DOHH2 (cell line): ENCODE measurements at regions not wholly inside any gene's neighbourhood (a gene's known extent, or its start where the extent isn't known, plus 50 kb on each side); places are given as distances from the start of the nearest gene placed in this dataset.

Experiments used
- CTCF ChIP-seq: fragments of 200-600 bp; sonication (generic); IDR thresholded peaks from one replicate; pipeline ENCODE4 v1.5.1; 2014; ENCODE audit warnings: antibody characterized with exemption, mild to moderate bottlenecking, low read depth, low read length; ENCODE audit not compliant: poor library complexity, severe bottlenecking
- EZH2phosphoT487 ChIP-seq: fragments of 200-600 bp; sonication (generic); IDR thresholded peaks from 2 replicates; pipeline ENCODE4 v1.6.1; 2017; ENCODE audit warnings: borderline replicate concordance, mild to moderate bottlenecking, antibody characterized with exemption, low read length, moderate library complexity, mixed read lengths

GRCh38 chr18:21164548-21165095 lies 53.0 kb upstream of the ROCK1 start:
- TF ChIP-seq CTCF, result no peak
- no peak for TF ChIP-seq EZH2phosphoT487
